ENCODE measurements at regions not wholly inside any gene's neighbourhood (a gene's known extent, or its start where the extent isn't known, plus 50 kb on each side); places are given as distances from the start of the nearest gene placed in this dataset.

GRCh38 chr6:44006872-44007303 lies 120.4 kb downstream of the MRPL14 start:
- TF ChIP-seq CTCF (IDR thresholded peaks at IDR 0.05) = no peak
- no peak for TF ChIP-seq POLR2A (IDR thresholded peaks at IDR 0.05)

Data from esophagus squamous epithelium (tissue), 4 donors.